ENCODE measurements at regions not wholly inside any gene's neighbourhood (a gene's known extent, or its start where the extent isn't known, plus 50 kb on each side); places are given as distances from the start of the nearest gene placed in this dataset.

DNA sequence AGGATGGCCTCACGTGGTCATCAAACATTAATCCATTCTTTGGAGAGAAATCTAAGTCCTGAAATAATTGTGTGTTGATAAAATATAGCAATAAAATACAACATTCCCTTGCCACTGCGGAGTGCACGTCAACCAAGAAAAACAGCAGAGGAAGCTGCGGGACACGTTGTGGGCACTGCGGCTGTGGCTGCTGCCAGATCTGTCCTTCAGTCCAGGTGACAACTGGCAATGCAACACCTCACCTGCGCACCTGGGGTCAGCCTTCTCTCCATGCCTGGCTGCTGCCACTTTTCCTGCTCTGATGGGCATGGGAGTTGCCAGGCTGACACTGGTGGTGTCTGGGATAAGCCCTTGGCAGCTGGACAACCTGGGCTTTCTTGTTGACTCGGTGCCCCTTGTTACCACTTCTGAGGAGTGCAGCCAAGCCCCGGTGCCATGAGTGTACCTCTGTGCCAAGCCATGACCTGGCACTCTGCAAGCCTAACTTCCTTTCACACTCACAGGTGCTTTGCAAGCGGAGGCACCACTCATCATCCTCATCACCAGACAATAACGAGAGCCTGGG is 251.6 kb upstream of the TSHZ3 start:
- H3K9me3 ChIP-seq (ENCODE audit: control insufficient read depth, insufficient read depth, low read length): peaks cover 3% of the 10 kb centered on the region; the same call in 1 of the 2 replicates
- H4K20me1 ChIP-seq (ENCODE audit: control insufficient read depth, insufficient read depth, low read depth, low read length): no peaks in the 10 kb centered on the region
- H3K36me3 ChIP-seq (ENCODE audit: control insufficient read depth, low read length): no peaks in the 10 kb centered on the region
- H3K27ac ChIP-seq (ENCODE audit: low read depth, low read length): no peak overlapping the region
- H3K79me2 ChIP-seq (ENCODE audit: control insufficient read depth, low read length): no peaks in the 10 kb centered on the region
- H3F3A ChIP-seq (ENCODE audit: control insufficient read depth, insufficient read depth): no peaks in the 10 kb centered on the region
- H3K4me3 ChIP-seq (ENCODE audit: low read length): no peak overlapping the region
- no peak for TF ChIP-seq EZH2phosphoT487 (IDR thresholded peaks at IDR 0.05; ENCODE audit: borderline replicate concordance, low read length)
- TF ChIP-seq, protein P1, sequence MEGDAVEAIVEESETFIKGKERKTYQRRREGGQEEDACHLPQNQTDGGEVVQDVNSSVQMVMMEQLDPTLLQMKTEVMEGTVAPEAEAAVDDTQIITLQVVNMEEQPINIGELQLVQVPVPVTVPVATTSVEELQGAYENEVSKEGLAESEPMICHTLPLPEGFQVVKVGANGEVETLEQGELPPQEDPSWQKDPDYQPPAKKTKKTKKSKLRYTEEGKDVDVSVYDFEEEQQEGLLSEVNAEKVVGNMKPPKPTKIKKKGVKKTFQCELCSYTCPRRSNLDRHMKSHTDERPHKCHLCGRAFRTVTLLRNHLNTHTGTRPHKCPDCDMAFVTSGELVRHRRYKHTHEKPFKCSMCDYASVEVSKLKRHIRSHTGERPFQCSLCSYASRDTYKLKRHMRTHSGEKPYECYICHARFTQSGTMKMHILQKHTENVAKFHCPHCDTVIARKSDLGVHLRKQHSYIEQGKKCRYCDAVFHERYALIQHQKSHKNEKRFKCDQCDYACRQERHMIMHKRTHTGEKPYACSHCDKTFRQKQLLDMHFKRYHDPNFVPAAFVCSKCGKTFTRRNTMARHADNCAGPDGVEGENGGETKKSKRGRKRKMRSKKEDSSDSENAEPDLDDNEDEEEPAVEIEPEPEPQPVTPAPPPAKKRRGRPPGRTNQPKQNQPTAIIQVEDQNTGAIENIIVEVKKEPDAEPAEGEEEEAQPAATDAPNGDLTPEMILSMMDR (IDR thresholded peaks at IDR 0.05; ENCODE audit: low read depth, low read length, poor library complexity, severe bottlenecking): no peak
- H3K27me3 ChIP-seq (ENCODE audit: control insufficient read depth, low read length): no peaks in the 10 kb centered on the region
- H3K4me1 ChIP-seq (ENCODE audit: control insufficient read depth, low read length): no peaks in the 10 kb centered on the region
- no peaks in the 10 kb centered on the region for H3K9me2 ChIP-seq (replicated peaks; ENCODE audit: control insufficient read depth, low read length)
- no peak overlapping the region for H3K4me2 ChIP-seq (ENCODE audit: low read length)

DNA sequence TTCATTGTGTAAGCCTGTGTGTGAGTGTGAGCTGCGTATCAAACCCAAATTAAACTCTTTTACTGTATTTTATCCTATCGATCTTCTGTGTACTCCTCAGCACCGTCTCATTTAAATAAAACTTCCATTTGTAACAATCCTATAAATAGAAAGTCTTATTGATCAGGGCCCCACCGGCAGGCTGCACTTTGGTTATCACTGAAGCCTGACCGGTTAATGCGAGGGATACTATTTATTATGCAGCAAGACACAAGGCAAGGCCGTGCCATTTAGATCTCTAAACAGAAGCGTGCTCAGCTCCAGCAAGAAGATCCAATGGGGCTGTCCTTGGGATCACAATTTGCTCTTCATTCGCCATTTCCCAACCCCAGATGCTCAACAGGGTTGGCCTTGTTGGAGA is 252.6 kb upstream of the TSHZ3 start:
- no peak overlapping the region for H3K4me3 ChIP-seq (ENCODE audit: low read length)
- no peaks in the 10 kb centered on the region for H3F3A ChIP-seq (ENCODE audit: control insufficient read depth, insufficient read depth)
- H3K4me1 ChIP-seq (ENCODE audit: control insufficient read depth, low read length): no peaks in the 10 kb centered on the region
- peaks cover 3% of the 10 kb centered on the region; the same call in 1 of the 2 replicates for H3K9me3 ChIP-seq (ENCODE audit: control insufficient read depth, insufficient read depth, low read length)
- H3K79me2 ChIP-seq (ENCODE audit: control insufficient read depth, low read length): no peaks in the 10 kb centered on the region
- no peaks in the 10 kb centered on the region for H3K9me2 ChIP-seq (replicated peaks; ENCODE audit: control insufficient read depth, low read length)
- H3K27me3 ChIP-seq (ENCODE audit: control insufficient read depth, low read length): no peaks in the 10 kb centered on the region
- no peak overlapping the region for H3K27ac ChIP-seq (ENCODE audit: low read depth, low read length)
- H4K20me1 ChIP-seq (ENCODE audit: control insufficient read depth, insufficient read depth, low read depth, low read length): no peaks in the 10 kb centered on the region
- no peaks in the 10 kb centered on the region for H3K36me3 ChIP-seq (ENCODE audit: control insufficient read depth, low read length)
- no peak for TF ChIP-seq EZH2phosphoT487 (IDR thresholded peaks at IDR 0.05; ENCODE audit: borderline replicate concordance, low read length)
- TF ChIP-seq, protein P1 (IDR thresholded peaks at IDR 0.05; ENCODE audit: low read depth, low read length, poor library complexity, severe bottlenecking): no peak
- H3K4me2 ChIP-seq (ENCODE audit: low read length): no peak overlapping the region

DNA sequence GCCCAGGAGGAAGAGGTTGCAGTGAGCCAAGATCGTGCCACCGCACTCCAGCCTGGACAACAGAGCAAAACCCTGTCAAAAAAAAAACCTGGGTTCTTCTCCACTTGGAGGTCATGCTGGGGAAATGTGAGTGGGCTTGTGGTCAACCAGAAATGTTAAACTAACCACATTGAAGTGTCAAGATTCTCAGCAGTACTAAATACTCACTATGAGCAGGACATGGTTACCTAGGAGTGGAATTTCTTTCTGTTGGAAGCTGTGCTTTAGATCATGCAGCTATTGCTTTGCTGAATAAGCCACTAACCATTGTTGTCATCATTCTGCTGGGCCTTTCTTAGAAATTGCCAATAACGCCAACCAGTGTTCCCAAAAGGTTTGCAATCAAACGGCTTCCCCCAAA is 253.3 kb upstream of the TSHZ3 start:
- Histone ChIP-seq H3K36me3 (ENCODE audit: control insufficient read depth, low read length) (no peaks in the 10 kb centered on the region), H3F3A (ENCODE audit: control insufficient read depth, insufficient read depth) (no peaks in the 10 kb centered on the region), H3K27ac (ENCODE audit: low read depth, low read length) (no peak overlapping the region), H4K20me1 (ENCODE audit: control insufficient read depth, insufficient read depth, low read depth, low read length) (no peaks in the 10 kb centered on the region), H3K4me3 (ENCODE audit: low read length) (no peak overlapping the region), H3K9me3 (ENCODE audit: control insufficient read depth, insufficient read depth, low read length) (peaks cover 3% of the 10 kb centered on the region; the same call in 1 of the 2 replicates), H3K4me2 (ENCODE audit: low read length) (no peak overlapping the region), H3K4me1 (ENCODE audit: control insufficient read depth, low read length) (no peaks in the 10 kb centered on the region), H3K27me3 (ENCODE audit: control insufficient read depth, low read length) (no peaks in the 10 kb centered on the region), H3K9me2 (replicated peaks; ENCODE audit: control insufficient read depth, low read length) (no peaks in the 10 kb centered on the region), H3K79me2 (ENCODE audit: control insufficient read depth, low read length) (no peaks in the 10 kb centered on the region)
- TF ChIP-seq, protein P1 (IDR thresholded peaks at IDR 0.05; ENCODE audit: low read depth, low read length, poor library complexity, severe bottlenecking): no peak
- TF ChIP-seq EZH2phosphoT487 (IDR thresholded peaks at IDR 0.05; ENCODE audit: borderline replicate concordance, low read length): no peak
